GM12891 (cell line): ENCODE measurements at regions not wholly inside any gene's neighbourhood (a gene's known extent, or its start where the extent isn't known, plus 50 kb on each side); places are given as distances from the start of the nearest gene placed in this dataset.

Experiments
- PAX5 ChIP-seq: IDR thresholded peaks from 2 replicates; pipeline ENCODE4 v1.6.1; 2011; ENCODE audit warnings: low read length, moderate library complexity, mild to moderate bottlenecking; ENCODE audit not compliant: insufficient read depth, severe bottlenecking
- POLR2A ChIP-seq: IDR thresholded peaks from 2 replicates; pipeline ENCODE4 v1.6.1; 2011; ENCODE audit warnings: low read depth, low read length, control low read depth
- POLR2AphosphoS5 ChIP-seq: IDR thresholded peaks from 2 replicates; pipeline ENCODE4 v1.6.1; 2011; ENCODE audit warnings: low read depth, low read length, control low read depth
- POU2F2 ChIP-seq: IDR thresholded peaks from 2 replicates; pipeline ENCODE4 v1.6.1; 2011; ENCODE audit warnings: low read depth, mild to moderate bottlenecking, control low read depth, low read length, moderate library complexity
- SPI1 ChIP-seq: IDR thresholded peaks from 2 replicates; pipeline ENCODE4 v1.6.1; 2011; ENCODE audit warnings: low read depth, low read length, control low read depth
- TAF1 ChIP-seq: IDR thresholded peaks from 2 replicates; pipeline ENCODE4 v1.6.1; 2011; ENCODE audit warnings: low read depth, low read length, control low read depth

DNA sequence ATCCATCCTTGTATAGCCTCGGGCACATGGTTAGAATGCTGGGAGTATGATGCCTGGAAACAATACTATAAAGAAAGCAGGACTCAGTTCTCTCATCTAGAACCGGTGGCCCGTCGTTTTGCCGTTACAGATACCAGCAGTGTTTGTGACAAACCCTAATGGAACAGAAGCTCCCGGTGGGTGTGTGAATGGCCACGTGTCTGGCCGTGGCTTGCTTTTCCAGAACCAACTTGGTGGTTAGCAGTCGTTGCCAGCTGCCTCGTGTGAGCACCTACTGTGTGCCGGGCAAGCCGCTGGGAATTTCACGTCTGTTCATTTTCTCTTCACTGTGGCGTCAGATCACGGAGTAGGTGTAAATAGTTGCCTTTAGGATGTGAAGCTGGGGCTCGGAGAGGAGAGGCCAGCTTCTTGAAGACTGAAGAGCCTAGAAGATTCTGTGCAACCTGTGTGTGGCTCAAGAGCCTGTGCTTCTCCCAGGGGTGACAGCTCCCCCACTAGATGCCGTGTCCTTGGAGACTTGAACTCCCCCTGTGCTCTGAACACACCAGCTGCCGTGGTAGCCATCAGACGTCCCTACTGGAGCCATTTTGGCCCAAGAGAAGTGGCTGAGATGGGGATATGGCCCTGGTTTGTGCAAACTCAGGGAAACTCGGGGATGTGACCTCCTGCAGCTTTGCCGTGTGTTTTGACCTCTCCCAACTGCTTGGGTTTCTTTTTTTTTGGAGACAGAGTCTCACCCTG, 57.5 kb upstream of the PPARA start:
- TF ChIP-seq POLR2A, result no peak
- no peak for TF ChIP-seq POLR2AphosphoS5
- TF ChIP-seq TAF1, result no peak
- TF ChIP-seq SPI1, result no peak
- no peak for TF ChIP-seq PAX5
- no peak for TF ChIP-seq POU2F2
